K562 (cell line): ENCODE measurements at regions not wholly inside any gene's neighbourhood (a gene's known extent, or its start where the extent isn't known, plus 50 kb on each side); places are given as distances from the start of the nearest gene placed in this dataset.

Source experiments
- ADNP ChIP-seq: fragments of 200-800 bp; sonication (Bioruptor generic); IDR thresholded peaks from 2 replicates; pipeline ENCODE4 v1.6.1; 2016; ENCODE audit warnings: missing genetic modification characterization, missing compliant biosample characterization
- ARHGAP35 ChIP-seq: fragments of 450-650 bp; IDR thresholded peaks from 2 replicates; pipeline ENCODE4 v1.6.1; 2018; ENCODE audit not compliant: partially characterized antibody
- CHD7 ChIP-seq: fragments of 200-600 bp; sonication (generic); IDR thresholded peaks from one replicate; pipeline ENCODE4 v1.6.1; 2012; ENCODE audit warnings: mild to moderate bottlenecking, low read depth, low read length, inconsistent platforms

GRCh38 chr6:26156850-26157250 lies 69.6 kb downstream of the HFE start (continued):
- TF ChIP-seq CHD7: peak; percentile 70
- no peak for TF ChIP-seq ADNP (tag)
- TF ChIP-seq ARHGAP35: no peak
